HG03108 (cell line): ENCODE measurements at regions not wholly inside any gene's neighbourhood (a gene's known extent, or its start where the extent isn't known, plus 50 kb on each side); places are given as distances from the start of the nearest gene placed in this dataset.

ENCODE experiments used
- ATAC-seq: cut with Tn5 transposase; IDR thresholded peaks from one replicate; pipeline ENCODE4 v1.9.1; 2021; ENCODE audit warnings: moderate library complexity; ENCODE audit not compliant: unreplicated experiment

- no peak for ATAC-seq
Measured at GRCh38 chr4:129167640-129168260, 71.8 kb downstream of the C4orf33 start.

- ATAC-seq, result no peak
Measured at GRCh38 chr4:129172181-129172580, 76.2 kb downstream of the C4orf33 start.

GRCh38 chr4:129176864-129177263, 80.9 kb downstream of the C4orf33 start:
- no peak for ATAC-seq

GRCh38 chr4:129179276-129179675, 83.3 kb downstream of the C4orf33 start:
- no peak for ATAC-seq

- ATAC-seq, result no peak
Measured at GRCh38 chr4:129189630-129190029, 93.7 kb downstream of the C4orf33 start.

GRCh38 chr4:129193357-129194100, 97.6 kb downstream of the C4orf33 start:
- ATAC-seq, result no peak

- no peak for ATAC-seq
Measured at GRCh38 chr4:129208481-129208880, 112.5 kb downstream of the C4orf33 start.

GRCh38 chr4:129213692-129214091, 117.7 kb downstream of the C4orf33 start:
- ATAC-seq, result no peak

- no peak for ATAC-seq
Measured at GRCh38 chr4:129218360-129218759, 122.4 kb downstream of the C4orf33 start.

GRCh38 chr4:129218897-129219296, 122.9 kb downstream of the C4orf33 start:
- ATAC-seq, result no peak

GRCh38 chr4:129220254-129220653, 124.3 kb downstream of the C4orf33 start:
- no peak for ATAC-seq

GRCh38 chr4:129223945-129224344, 128.0 kb downstream of the C4orf33 start:
- ATAC-seq, result no peak

- no peak for ATAC-seq
Measured at GRCh38 chr4:129230846-129231245, 134.9 kb downstream of the C4orf33 start.

- ATAC-seq, result no peak
Measured at GRCh38 chr4:129231945-129232588, 136.1 kb downstream of the C4orf33 start.

- no peak for ATAC-seq
Measured at GRCh38 chr4:129232589-129233337, 136.8 kb downstream of the C4orf33 start.

GRCh38 chr4:129233691-129234090, 137.7 kb downstream of the C4orf33 start:
- no peak for ATAC-seq

- ATAC-seq, result no peak
Measured at GRCh38 chr4:129236351-129236750, 140.4 kb downstream of the C4orf33 start.

- no peak for ATAC-seq
Measured at GRCh38 chr4:129239088-129239487, 143.1 kb downstream of the C4orf33 start.

- ATAC-seq, result no peak
Measured at GRCh38 chr4:129240816-129241215, 144.9 kb downstream of the C4orf33 start.

- ATAC-seq, result no peak
Measured at GRCh38 chr4:129246145-129246544, 150.2 kb downstream of the C4orf33 start.

- no peak for ATAC-seq
Measured at GRCh38 chr4:129246910-129247461, 151.0 kb downstream of the C4orf33 start.
